GM23338 (cell line): ENCODE measurements at regions not wholly inside any gene's neighbourhood (a gene's known extent, or its start where the extent isn't known, plus 50 kb on each side); places are given as distances from the start of the nearest gene placed in this dataset.

Experiments used
- ATAC-seq: fragments of 200-7000 bp; cut with Tn5 transposase; 3 replicates; pipeline ENCODE4 v1.9.1; 2020
- DNase-seq: peaks from one replicate; pipeline ENCODE4 v3.0.0-alpha.2; 2015; ENCODE audit warnings: low spot score
- H2AFZ ChIP-seq: fragments of 200-600 bp; sonication (generic); 2 replicates; pipeline ENCODE4 v1.8.0; 2016; ENCODE audit warnings: antibody characterized with exemption, mild to moderate bottlenecking, moderate library complexity
- H3F3A ChIP-seq: fragments of 200-600 bp; sonication (generic); replicated peaks from 2 replicates; pipeline ENCODE4 v1.8.0; 2017; ENCODE audit warnings: antibody characterized with exemption, mixed run types, low read depth
- H3K27ac ChIP-seq: fragments of 200-600 bp; sonication (generic); 2 replicates; pipeline ENCODE4 v1.6.1; 2016; ENCODE audit warnings: low read depth
- H3K27me3 ChIP-seq: fragments of 200-600 bp; sonication (generic); 2 replicates; pipeline ENCODE4 v1.8.0; 2016; ENCODE audit warnings: mild to moderate bottlenecking, mixed run types, moderate library complexity; ENCODE audit not compliant: insufficient read depth
- H3K36me3 ChIP-seq: fragments of 200-600 bp; sonication (generic); 2 replicates; pipeline ENCODE4 v1.8.0; 2016; ENCODE audit warnings: mild to moderate bottlenecking; ENCODE audit not compliant: insufficient read depth
- H3K4me1 ChIP-seq: fragments of 200-600 bp; sonication (generic); 2 replicates; pipeline ENCODE4 v1.8.0; 2016; ENCODE audit warnings: mild to moderate bottlenecking, moderate library complexity; ENCODE audit not compliant: insufficient read depth
- H3K4me2 ChIP-seq: fragments of 200-600 bp; sonication (generic); 2 replicates; pipeline ENCODE4 v1.7.1; 2017; ENCODE audit warnings: mixed run types
- H3K4me3 ChIP-seq: fragments of 200-600 bp; sonication (generic); 2 replicates; pipeline ENCODE4 v1.6.1; 2016; ENCODE audit warnings: mixed run types
- H3K79me2 ChIP-seq: fragments of 200-600 bp; sonication (generic); replicated peaks from 2 replicates; pipeline ENCODE4 v1.8.0; 2017; ENCODE audit warnings: mild to moderate bottlenecking; ENCODE audit not compliant: insufficient read depth
- H3K9me2 ChIP-seq: fragments of 200-600 bp; sonication (generic); 2 replicates; pipeline ENCODE4 v1.8.0; 2017; ENCODE audit not compliant: insufficient read depth
- H4K20me1 ChIP-seq: fragments of 200-600 bp; sonication (generic); replicated peaks from 2 replicates; pipeline ENCODE4 v1.8.0; 2017; ENCODE audit warnings: mild to moderate bottlenecking; ENCODE audit not compliant: insufficient read depth
- H3K27ac Mint-ChIP-seq: 2 replicates; pipeline ENCODE4 v1.8.0; 2020; ENCODE audit warnings: inconsistent platforms, mild to moderate bottlenecking, moderate library complexity, mixed read lengths
- H3K27me3 Mint-ChIP-seq: 3 replicates; pipeline ENCODE4 v1.8.0; 2022; ENCODE audit warnings: low read depth, mild to moderate bottlenecking, moderate library complexity, mixed read lengths, inconsistent platforms; ENCODE audit not compliant: insufficient read depth, poor library complexity
- H3K36me3 Mint-ChIP-seq: 3 replicates; pipeline ENCODE4 v1.8.0; 2021; ENCODE audit warnings: low read depth, mild to moderate bottlenecking, inconsistent platforms, moderate library complexity, mixed read lengths
- H3K4me1 Mint-ChIP-seq: 3 replicates; pipeline ENCODE4 v1.8.0; 2020; ENCODE audit warnings: mild to moderate bottlenecking, inconsistent platforms, mixed read lengths
- H3K4me3 Mint-ChIP-seq: 3 replicates; pipeline ENCODE4 v1.8.0; 2021; ENCODE audit warnings: moderate library complexity, mild to moderate bottlenecking, inconsistent platforms, mixed read lengths
- H3K9me3 Mint-ChIP-seq: 3 replicates; pipeline ENCODE4 v1.8.0; 2020; ENCODE audit warnings: moderate library complexity, mild to moderate bottlenecking, inconsistent platforms, mixed read lengths
- CREB1 ChIP-seq: fragments of 250-450 bp; sonication (Bioruptor Pico); IDR thresholded peaks from 2 replicates; pipeline ENCODE4 v1.5.0; 2020; ENCODE audit warnings: low read depth, mild to moderate bottlenecking, moderate library complexity
- CTCF ChIP-seq, 2 experiments: fragments of 200-600 bp in 1 of 2; sonication (generic) in 1 of 2; conservative IDR thresholded peaks; 2 replicates each; pipeline versions ENCODE4 v1.5.1 to v1.6.1; 2016 to 2017; ENCODE audit warnings: antibody characterized with exemption in 2 of 2, low read depth in 2 of 2, mild to moderate bottlenecking in 2 of 2, moderate library complexity in 1 of 2
- ETS1 ChIP-seq: IDR thresholded peaks from 2 replicates; pipeline ENCODE4 v1.6.1; 2016; ENCODE audit warnings: antibody characterized with exemption
- EZH2 ChIP-seq: fragments of 200-600 bp; sonication (generic); IDR thresholded peaks from one replicate; pipeline ENCODE4 v1.8.0; 2017; ENCODE audit warnings: antibody characterized with exemption, mild to moderate bottlenecking, low read depth; ENCODE audit not compliant: unreplicated experiment
- EZH2phosphoT487 ChIP-seq: fragments of 200-600 bp; sonication (generic); IDR thresholded peaks from one replicate; pipeline ENCODE4 v1.8.1; 2018; ENCODE audit warnings: antibody characterized with exemption; ENCODE audit not compliant: unreplicated experiment
- JUNB ChIP-seq: IDR thresholded peaks from one replicate; pipeline ENCODE4 v1.6.1; 2016; ENCODE audit warnings: antibody characterized with exemption; ENCODE audit not compliant: unreplicated experiment
- NANOG ChIP-seq: IDR thresholded peaks from 2 replicates; pipeline ENCODE4 v1.6.1; 2016; ENCODE audit warnings: antibody characterized with exemption, borderline replicate concordance
- POLR2AphosphoS5 ChIP-seq: IDR thresholded peaks from 2 replicates; pipeline ENCODE4 v1.6.1; 2016; ENCODE audit warnings: antibody characterized with exemption, low read depth
- REST ChIP-seq: IDR thresholded peaks from one replicate; pipeline ENCODE4 v1.6.1; 2018; ENCODE audit warnings: antibody characterized with exemption; ENCODE audit not compliant: unreplicated experiment
- STAT1 ChIP-seq: IDR thresholded peaks from one replicate; pipeline ENCODE4 v1.6.1; 2016; ENCODE audit warnings: antibody characterized with exemption; ENCODE audit not compliant: unreplicated experiment
- ZNF114 ChIP-seq: fragments of 250-450 bp; sonication (Bioruptor Pico); IDR thresholded peaks from 2 replicates; pipeline ENCODE4 v1.5.0; 2020; ENCODE audit warnings: mild to moderate bottlenecking, moderate library complexity
- ZNF331 ChIP-seq: fragments of 250-450 bp; sonication (Bioruptor Pico); IDR thresholded peaks from 2 replicates; pipeline ENCODE4 v1.5.0; 2020; ENCODE audit warnings: low read depth, mild to moderate bottlenecking, moderate library complexity
- ZNF462 ChIP-seq: fragments of 250-450 bp; sonication (Bioruptor Pico); IDR thresholded peaks from 2 replicates; pipeline ENCODE4 v1.5.0; 2020; ENCODE audit warnings: mild to moderate bottlenecking, moderate library complexity

- no peak overlapping the region for H3K4me3 ChIP-seq
- no peaks in the 10 kb centered on the region for H3K36me3 ChIP-seq
- Mint-ChIP-seq H3K4me1 (no peaks in the 10 kb centered on the region), H3K36me3 (no peaks in the 10 kb centered on the region), H3K27ac (no peak overlapping the region), H3K27me3 (no peaks in the 10 kb centered on the region), H3K4me3 (no peak overlapping the region), H3K9me3 (no peaks in the 10 kb centered on the region)
- no peak for TF ChIP-seq REST
- no peak for TF ChIP-seq EZH2
- TF ChIP-seq ZNF114 (CRISPR knock-in tag): no peak
- no peak for TF ChIP-seq POLR2AphosphoS5
- no peak for TF ChIP-seq NANOG
- TF ChIP-seq CREB1 (CRISPR knock-in tag): no peak
- TF ChIP-seq JUNB: no peak
- TF ChIP-seq CTCF (conservative IDR thresholded peaks at IDR 0.05; ENCODE audit: low read depth in 2 of 2): no peak
- TF ChIP-seq EZH2phosphoT487: no peak
- no peak for TF ChIP-seq STAT1
- no peak for TF ChIP-seq ZNF462 (CRISPR knock-in tag)
- TF ChIP-seq ETS1: no peak
- no peak for TF ChIP-seq ZNF331 (CRISPR knock-in tag)
- H2AFZ ChIP-seq: no peak overlapping the region
- no peaks in the 10 kb centered on the region for H4K20me1 ChIP-seq
- DNase-seq (no peak), ATAC-seq (no peak)
- H3F3A ChIP-seq: no peaks in the 10 kb centered on the region
- no peaks in the 10 kb centered on the region for H3K4me1 ChIP-seq
- no peaks in the 10 kb centered on the region for H3K27me3 ChIP-seq
- no peaks in the 10 kb centered on the region for H3K79me2 ChIP-seq
- no peak overlapping the region for H3K4me2 ChIP-seq
- 0 out of 2 replicates have a peak, but pooled peaks cover 7% of the 10 kb centered on the region for H3K9me2 ChIP-seq
- no peak overlapping the region for H3K27ac ChIP-seq
Measured at GRCh38 chr7:17150018-17150417, 148.4 kb upstream of the AHR start.
